CD4-positive, alpha-beta T cell treated with Interleukin-15 for 4 hours (primary cell): ENCODE measurements at regions not wholly inside any gene's neighbourhood (a gene's known extent, or its start where the extent isn't known, plus 50 kb on each side); places are given as distances from the start of the nearest gene placed in this dataset.
"Not testable (repeated sequence)": the region's sequence is repeated elsewhere in the genome, so short reads cannot be mapped to it uniquely, and the experiment has no call there.

Source experiments
- DNase-seq: peaks from one replicate; pipeline ENCODE4 v3.0.0-alpha.2; 2020; ENCODE audit warnings: low spot score

- DNase-seq: no peak
Measured at GRCh38 chrX:63581906-63582305, 203.1 kb downstream of the ARHGEF9 start.

- no peak for DNase-seq
Measured at GRCh38 chrX:63581398-63581797, 203.6 kb downstream of the ARHGEF9 start.

- no peak for DNase-seq
Measured at GRCh38 chrX:63576533-63576932, 208.5 kb downstream of the ARHGEF9 start.

- DNase-seq: not testable (repeated sequence)
Measured at GRCh38 chrX:63575700-63576099, 209.3 kb downstream of the ARHGEF9 start.

GRCh38 chrX:63566856-63567255 lies 215.7 kb upstream of the SPIN4 start:
- no peak for DNase-seq

- no peak for DNase-seq
Measured at GRCh38 chrX:63561425-63561824, 210.3 kb upstream of the SPIN4 start.

- peak; percentile 51 for DNase-seq
Measured at GRCh38 chrX:63560601-63561218, 209.6 kb upstream of the SPIN4 start.

GRCh38 chrX:63551856-63552255 lies 200.7 kb upstream of the SPIN4 start:
- DNase-seq: no peak

GRCh38 chrX:63530654-63531053 lies 179.5 kb upstream of the SPIN4 start:
- no peak for DNase-seq

- DNase-seq: no peak
Measured at GRCh38 chrX:63529961-63530360, 178.8 kb upstream of the SPIN4 start.

GRCh38 chrX:63526863-63527262 lies 175.7 kb upstream of the SPIN4 start:
- no peak for DNase-seq

GRCh38 chrX:63525491-63525890 lies 174.4 kb upstream of the SPIN4 start:
- no peak for DNase-seq

- not testable (repeated sequence) for DNase-seq
Measured at GRCh38 chrX:63519368-63519767, 168.2 kb upstream of the SPIN4 start.

GRCh38 chrX:63514569-63515080 lies 163.5 kb upstream of the SPIN4 start:
- DNase-seq: no peak

- DNase-seq: no peak
Measured at GRCh38 chrX:63513825-63514568, 162.9 kb upstream of the SPIN4 start.

GRCh38 chrX:63511361-63511760 lies 160.2 kb upstream of the SPIN4 start:
- no peak for DNase-seq

- DNase-seq: no peak
Measured at GRCh38 chrX:63508668-63509067, 157.5 kb upstream of the SPIN4 start.

- DNase-seq: no peak
Measured at GRCh38 chrX:63506320-63506719, 155.2 kb upstream of the SPIN4 start.

GRCh38 chrX:63503541-63503940 lies 152.4 kb upstream of the SPIN4 start:
- DNase-seq: no peak

GRCh38 chrX:63488546-63489373 lies 137.6 kb upstream of the SPIN4 start:
- no peak for DNase-seq

- no peak for DNase-seq
Measured at GRCh38 chrX:63475200-63475599, 124.1 kb upstream of the SPIN4 start.

- no peak for DNase-seq
Measured at GRCh38 chrX:63471004-63471403, 119.9 kb upstream of the SPIN4 start.

- no peak for DNase-seq
Measured at GRCh38 chrX:63470506-63470905, 119.4 kb upstream of the SPIN4 start.
